HPDE6-E6E7 (cell line): ENCODE measurements at regions not wholly inside any gene's neighbourhood (a gene's known extent, or its start where the extent isn't known, plus 50 kb on each side); places are given as distances from the start of the nearest gene placed in this dataset.
A peak's percentile ranks its signal among the peaks of the same experiment; 100 is the strongest.

Experiments
- DNase-seq: peaks from one replicate; pipeline ENCODE4 v3.0.0; 2011; ENCODE audit warnings: missing footprints; ENCODE audit errors: extremely low spot score

- peak; percentile 71 for DNase-seq
These were observed 226.9 kb upstream of the CRY1 start for GRCh38 chr12:107320033-107320928.

- no peak for DNase-seq
These were observed 227.7 kb upstream of the CRY1 start for GRCh38 chr12:107320929-107321631.

GRCh38 chr12:107322063-107322462, 228.7 kb upstream of the CRY1 start:
- no peak for DNase-seq

GRCh38 chr12:107325075-107325608, 231.8 kb upstream of the CRY1 start:
- no peak for DNase-seq

GRCh38 chr12:107326237-107326636, 232.9 kb upstream of the CRY1 start:
- no peak for DNase-seq

- DNase-seq, result no peak
These were observed 234.4 kb upstream of the CRY1 start for GRCh38 chr12:107327651-107328182.

GRCh38 chr12:107328442-107329133, 235.2 kb upstream of the CRY1 start:
- DNase-seq, result no peak

GRCh38 chr12:107329569-107330324, 236.4 kb upstream of the CRY1 start:
- no peak for DNase-seq

- DNase-seq, result no peak
These were observed 237.6 kb upstream of the CRY1 start for GRCh38 chr12:107330831-107331431.

GRCh38 chr12:107331471-107331870, 238.1 kb upstream of the CRY1 start:
- no peak for DNase-seq

- DNase-seq, result no peak
These were observed 238.6 kb upstream of the CRY1 start for GRCh38 chr12:107331912-107332311.

GRCh38 chr12:107332743-107333142, 239.4 kb upstream of the CRY1 start:
- DNase-seq, result no peak

GRCh38 chr12:107335802-107336570, 242.6 kb upstream of the CRY1 start:
- DNase-seq, result no peak

- DNase-seq, result no peak
These were observed 243.3 kb upstream of the CRY1 start for GRCh38 chr12:107336695-107337094.

- no peak for DNase-seq
These were observed 244.2 kb upstream of the CRY1 start for GRCh38 chr12:107337346-107338095.

GRCh38 chr12:107339487-107339886, 246.1 kb upstream of the CRY1 start:
- no peak for DNase-seq

- DNase-seq, result no peak
These were observed 246.6 kb upstream of the CRY1 start for GRCh38 chr12:107339932-107340331.

GRCh38 chr12:107340898-107341297, 247.5 kb upstream of the CRY1 start:
- DNase-seq, result no peak
